IPS DF 4.7 (cell line): ENCODE measurements at regions not wholly inside any gene's neighbourhood (a gene's known extent, or its start where the extent isn't known, plus 50 kb on each side); places are given as distances from the start of the nearest gene placed in this dataset.

Source experiments
- DNase-seq: peaks from one replicate; pipeline ENCODE4 v3.0.0-alpha.2; 2013; ENCODE audit warnings: low spot score; ENCODE audit errors: extremely low read depth

DNA sequence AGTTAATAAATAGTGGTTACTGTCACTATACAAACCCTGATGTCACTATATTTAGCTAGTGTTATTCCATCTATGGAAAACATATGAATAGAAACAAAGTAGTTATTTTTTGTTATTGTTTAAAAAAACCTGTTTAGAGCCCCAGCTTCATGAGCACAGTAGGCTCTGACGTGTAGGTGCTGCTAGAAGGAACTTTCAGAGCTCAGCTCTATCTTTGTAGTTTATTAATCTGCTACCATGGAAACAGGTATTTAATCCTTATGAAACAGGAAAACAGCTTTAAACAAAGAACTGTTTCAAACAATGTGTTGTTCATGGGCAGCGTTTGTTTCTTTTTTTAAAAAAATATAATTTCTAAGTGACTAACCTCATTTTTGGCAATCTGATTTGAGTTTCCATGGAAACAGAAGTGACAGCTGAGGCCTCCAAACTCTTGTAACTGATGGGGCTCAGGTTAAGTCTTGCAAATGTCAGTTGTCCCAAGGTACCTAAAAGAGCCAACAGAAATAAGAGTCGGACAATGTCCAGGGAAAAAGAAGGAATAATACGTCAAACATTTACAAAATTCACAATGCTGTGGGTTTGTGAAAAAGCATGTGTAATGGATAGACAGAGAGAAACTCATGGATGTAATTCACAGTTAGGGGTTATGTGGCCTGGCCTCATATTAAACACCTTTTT, 162.0 kb upstream of the C21orf91 start:
- no peak for DNase-seq

DNA sequence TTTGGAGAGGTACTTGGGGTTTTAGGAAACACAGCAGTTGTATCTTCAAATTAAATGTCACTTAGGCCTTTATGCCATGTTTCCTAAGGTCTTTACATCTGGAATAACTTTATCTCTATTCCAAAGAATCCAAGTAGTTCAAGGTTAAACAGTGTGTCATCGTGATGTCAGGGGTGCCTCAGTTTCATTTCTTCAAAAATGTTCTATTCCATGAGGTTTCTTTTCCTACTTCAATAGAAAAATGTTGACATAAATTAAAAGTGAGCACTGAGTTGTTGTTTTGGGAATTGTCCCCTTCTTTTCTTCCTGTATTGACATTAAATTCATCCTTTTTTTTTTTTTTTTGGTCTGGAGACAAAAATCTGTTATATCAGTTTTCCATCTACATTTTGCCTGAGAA, 160.6 kb upstream of the C21orf91 start:
- DNase-seq, result no peak

DNA sequence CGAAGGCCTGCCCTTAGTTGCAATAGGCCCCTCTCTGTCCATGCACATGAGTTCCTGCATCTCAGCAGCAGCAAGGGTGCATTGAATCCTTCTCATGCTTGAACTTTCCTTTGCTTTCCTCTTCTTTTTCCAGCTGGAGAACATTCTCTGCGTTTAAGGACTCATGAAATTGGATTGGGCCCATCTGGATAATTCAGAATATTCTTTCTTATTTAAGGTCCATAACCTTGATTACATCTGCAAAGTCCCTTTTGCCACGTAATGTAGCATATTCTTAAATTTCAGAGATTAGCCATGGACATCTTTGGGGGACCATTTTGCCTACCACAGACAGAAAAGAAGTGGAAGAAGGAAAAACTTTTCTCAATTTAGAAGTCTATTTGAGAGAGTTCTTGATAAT, 159.7 kb upstream of the C21orf91 start:
- DNase-seq, result no peak

DNA sequence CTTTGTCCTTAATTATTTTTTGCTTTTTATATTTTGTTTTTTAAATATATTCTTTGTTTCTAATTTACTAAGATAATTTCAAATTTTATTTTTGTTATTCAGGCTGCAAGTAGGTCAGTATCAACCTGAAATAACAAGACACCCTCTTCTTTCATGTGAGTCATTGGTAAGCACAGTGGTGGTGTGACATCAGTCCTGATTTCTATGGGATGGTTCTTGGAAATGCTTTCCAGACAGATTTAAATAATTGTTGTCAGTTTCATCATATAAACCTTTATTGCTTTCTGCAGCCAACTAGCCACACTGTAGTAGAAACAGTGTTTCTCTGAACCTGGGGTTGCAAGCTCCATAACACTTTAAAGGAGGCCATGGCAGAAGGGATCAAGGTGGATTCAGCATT, 157.5 kb upstream of the C21orf91 start:
- DNase-seq, result no peak

DNA sequence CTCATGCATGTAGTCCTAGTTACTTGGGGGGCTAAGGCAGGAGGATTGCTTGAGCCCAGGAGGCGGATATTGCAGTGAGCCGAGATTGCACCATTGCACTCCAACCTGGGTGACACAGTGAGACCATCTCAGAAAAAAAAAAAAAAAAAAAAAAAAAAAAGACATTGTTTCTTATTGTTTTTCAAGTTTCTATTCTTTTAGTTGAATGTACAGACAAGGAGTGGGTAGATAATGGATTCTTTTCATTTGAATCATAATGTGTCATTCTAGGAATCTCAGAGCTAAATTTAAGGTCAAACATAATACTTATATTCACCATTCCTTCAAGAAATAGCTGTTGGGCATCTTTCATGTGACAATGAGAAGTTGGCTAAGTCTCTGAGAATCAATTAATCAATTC, 157.0 kb upstream of the C21orf91 start:
- DNase-seq, result no peak

DNA sequence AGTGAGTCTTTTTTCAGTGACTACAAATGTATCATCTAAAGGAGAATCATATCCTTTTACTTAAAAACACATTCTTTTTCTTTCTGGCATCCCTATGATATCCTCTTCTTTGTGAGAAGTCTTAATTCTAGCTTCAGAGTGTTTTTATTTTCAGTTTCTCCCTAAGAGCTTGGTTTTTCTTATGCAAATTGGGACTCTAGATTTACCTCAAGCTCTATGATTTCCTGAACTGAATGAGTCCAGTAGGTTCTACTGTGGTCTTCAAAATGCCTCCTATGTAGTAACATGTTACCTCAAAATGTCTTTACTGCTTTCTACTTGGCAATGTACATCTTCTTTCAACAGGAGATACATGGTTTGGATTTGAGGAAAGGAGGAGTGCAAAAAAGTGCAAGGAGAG, 148.2 kb upstream of the C21orf91 start:
- DNase-seq, result no peak

DNA sequence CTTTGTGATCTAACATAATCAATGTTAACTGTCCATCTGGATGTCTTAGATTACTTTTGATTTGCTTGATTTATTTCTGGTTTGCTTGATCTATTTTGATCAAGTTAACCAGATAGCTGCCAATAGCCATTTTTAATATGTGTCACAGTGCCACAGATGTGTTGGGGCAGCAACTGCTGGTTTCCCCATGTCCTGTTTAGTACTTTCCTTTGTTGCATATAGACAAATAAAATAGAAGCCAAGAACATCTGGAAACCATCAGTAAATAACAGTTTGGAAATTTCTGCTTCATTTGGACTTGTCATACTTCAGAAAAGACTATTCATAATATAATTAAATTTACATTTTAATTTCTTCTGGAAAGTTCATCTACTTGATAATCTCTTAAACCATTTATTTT, 145.6 kb upstream of the C21orf91 start:
- no peak for DNase-seq

DNA sequence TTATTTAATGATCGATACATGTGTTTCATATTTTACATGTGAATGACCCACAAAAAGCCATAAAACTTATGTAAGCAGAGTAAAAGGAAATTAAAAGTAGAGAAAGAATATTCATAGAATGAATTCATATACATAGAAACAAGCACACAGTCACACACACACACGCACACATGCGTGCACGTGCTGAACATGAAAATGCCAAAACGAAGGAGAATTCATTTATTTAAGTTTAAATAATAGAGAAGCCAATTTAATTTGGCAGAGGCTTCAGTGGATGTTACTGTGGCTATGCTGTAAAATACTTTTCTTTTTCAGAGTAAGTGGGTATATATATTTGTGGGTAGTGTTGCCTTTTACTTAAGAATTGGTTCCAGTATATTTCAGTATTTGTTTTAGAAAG, 145.0 kb upstream of the C21orf91 start:
- DNase-seq, result no peak

DNA sequence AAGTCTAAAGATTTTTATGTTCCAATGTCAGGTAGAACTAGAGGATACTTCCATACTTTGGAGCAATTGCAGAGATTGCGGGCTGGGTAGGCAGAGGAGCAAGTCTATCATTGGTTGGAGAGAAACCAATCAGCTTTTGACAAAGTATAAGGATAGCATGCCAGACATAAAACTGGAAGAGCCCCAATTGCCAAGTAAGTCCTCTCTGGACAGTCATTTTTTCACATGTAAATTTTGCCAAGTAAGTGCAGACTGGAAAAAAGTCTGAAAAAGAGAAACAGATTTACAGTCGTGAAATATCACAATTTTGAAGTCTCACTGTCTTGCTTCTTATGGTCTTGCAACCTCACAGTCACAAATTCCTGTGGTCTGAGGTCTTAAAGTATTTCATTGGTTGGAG, 131.4 kb upstream of the C21orf91 start:
- DNase-seq, result no peak

DNA sequence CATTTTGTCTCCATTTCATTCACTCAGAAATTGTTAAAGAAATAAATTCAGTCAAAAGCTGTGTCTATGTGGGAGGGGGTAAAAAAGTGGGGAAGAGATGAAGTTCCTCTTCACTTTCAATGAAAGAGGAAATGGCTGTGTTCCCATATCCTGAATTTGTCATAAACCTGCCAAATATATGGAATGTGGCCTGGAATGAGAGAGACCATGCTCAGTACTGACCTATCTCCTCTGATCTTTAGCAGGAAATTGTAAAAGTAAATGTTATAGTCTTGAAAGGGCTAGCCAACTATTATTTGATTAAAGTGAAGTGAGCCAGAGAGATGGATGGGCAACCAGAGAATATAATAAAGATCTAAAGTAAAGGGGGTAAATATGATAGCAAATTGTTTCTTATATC, 130.3 kb upstream of the C21orf91 start:
- DNase-seq, result no peak

DNA sequence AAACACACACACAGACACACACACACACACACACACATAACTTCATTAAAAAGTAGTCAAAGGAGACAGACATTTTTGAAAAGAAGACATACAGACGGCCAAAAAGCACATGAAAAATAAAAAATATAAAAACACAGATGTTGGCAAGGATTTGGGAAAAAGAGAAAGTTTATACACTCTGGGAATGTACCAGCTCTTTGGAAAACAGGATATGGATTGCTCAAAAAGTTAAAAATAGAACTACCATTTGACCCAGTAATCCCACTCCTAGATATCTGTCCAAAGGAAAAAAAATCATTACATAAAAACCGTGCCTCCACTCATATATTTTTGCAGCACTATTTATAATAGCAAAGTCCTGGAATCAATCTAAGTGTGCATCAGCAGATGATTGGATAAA, 128.4 kb upstream of the C21orf91 start:
- no peak for DNase-seq

DNA sequence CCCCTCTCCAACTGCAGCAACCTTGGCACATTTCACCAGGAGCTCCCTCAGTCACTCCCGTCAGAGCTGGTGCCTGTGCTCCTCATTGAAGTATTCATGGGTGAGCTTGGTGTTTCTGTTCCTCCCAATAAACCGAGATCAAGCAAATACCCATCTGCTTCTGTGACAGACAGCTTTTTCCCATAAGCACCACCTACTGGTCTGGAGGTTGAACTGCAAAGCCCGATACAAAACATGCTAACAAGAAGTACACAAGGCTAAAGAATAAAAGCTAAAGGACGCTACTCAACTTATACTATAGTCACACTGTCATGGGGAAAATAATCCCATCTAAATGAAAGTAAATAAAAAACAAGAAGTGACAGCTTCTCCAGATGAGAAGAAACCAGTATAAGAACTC, 111.9 kb upstream of the C21orf91 start:
- no peak for DNase-seq

DNA sequence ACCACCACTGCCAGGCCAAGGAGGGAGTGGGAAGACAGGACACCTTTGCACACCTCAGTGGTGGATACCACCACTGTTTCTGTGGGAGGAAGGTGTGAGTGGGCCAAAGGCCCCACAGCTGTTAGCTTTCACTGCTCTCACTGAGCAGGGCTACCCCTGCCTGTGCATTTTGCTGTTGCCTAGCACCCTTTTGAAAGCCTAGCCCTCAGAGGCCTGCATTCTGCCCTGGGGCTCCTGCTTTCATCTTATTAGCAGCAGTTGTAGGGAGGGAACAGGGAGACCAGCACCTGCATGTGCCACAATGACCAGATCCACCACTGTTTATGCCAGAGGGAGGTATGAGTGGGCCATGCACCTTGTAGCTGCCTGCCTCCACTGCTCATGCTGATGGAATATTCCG, 110.9 kb upstream of the C21orf91 start:
- DNase-seq, result no peak

DNA sequence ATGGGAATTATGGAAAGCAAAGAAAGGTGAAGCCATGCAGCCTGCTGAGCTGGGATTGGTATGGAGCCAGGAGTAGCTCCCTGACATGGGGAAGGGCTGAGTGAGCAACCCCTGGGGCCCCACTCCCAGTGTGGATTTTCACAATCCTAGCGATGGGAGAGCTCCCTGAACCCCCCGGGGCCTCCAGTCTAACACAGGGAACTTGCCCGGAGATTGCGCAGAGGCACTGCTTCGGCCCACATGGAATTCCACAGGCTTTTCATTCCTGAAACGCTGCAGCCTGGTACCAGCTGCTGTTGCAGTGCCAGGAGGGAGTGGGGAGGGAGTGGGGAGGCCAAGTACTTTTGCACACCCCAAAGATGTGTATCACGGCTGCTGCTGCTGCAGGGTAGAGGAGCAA, 110.4 kb upstream of the C21orf91 start:
- DNase-seq, result no peak

DNA sequence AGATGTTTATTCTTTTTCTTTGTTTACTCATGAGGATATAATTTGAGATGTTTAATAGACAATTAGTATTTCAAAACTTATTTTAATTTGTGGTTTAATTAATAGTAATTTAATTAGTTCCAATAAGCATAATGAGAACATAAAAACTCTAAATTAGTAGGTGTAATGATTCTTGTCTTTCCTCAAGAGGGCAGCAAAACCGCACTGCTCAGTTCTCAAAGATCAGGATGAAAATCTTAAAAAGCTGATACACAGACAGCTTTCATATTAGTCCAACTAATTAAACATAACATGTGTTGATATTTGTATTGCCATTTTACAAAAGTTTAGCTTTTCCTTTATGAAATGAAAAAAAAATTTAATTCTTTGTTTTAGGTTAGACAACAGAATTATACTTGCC, 106.7 kb upstream of the C21orf91 start:
- no peak for DNase-seq

DNA sequence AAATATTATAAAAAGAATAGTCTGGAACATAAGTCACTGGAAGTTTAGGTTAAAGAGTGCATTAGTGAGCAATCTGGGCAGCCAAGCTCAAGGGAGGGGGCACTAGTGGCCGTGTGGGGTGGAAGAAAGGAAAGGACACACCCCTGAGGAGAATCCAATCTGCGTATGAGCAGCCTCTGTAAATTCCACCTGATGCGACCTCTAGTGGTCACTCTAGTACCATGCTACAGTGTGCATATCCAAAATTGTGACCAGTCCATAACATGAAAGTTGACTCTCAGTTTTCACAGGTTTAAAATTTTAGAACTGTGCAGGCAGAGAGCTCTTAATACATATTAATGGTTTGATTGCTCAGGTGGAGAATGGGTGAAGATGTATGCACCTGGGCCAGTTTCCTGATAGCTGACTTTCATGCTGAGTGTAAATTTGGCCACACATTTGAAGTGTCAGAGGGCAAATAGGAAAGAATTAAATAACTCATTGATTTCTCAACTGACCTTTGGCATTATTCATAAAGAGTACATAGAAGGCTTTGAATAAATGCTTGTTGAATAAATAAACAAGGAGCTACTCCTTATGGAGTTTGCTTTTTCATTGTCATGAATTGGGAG, 105.9 kb upstream of the C21orf91 start:
- DNase-seq, result no peak

DNA sequence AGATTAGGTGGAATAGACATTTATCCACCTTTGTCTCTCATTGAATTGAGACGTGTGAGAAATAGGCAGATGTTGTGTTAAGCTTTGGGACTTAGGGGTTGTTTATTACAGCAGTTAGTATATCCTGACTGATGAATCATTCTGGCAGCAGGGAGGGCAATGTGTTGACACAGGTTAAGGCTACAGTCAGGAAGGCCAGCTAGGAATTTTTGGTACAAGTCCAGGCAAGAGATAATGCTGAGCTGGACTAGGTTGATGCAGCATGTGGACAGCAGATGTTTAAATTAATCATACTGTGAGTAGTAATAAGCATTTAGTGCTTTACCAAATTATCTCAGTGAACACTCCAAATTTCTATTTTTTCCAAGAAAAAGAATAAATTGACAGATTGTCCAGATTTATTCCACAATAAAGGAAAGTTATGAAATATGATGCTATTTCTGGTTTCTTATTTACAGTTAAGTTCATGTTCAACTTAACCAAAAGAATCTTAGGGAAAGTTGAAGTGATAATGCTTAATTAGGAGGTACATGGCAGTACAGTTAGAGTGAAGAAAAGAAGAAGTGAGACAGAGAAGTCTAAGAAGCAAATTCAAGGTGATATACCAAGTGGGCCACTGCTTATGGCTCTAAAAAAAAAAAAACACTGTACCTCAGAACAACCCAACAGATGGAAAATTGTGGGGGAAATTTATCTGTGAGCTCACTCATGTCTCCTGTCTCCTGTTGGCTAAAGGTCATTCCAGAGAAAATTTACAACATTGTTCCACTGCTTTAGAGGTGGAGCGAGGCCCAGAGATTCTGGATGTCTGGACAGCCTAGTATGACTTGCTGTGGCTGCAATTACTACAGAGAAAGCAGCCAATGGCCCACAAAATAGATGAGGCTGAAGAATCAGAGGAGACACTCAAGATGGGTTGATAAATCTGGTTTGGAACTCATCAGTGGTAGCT, 102.7 kb upstream of the C21orf91 start:
- DNase-seq, result no peak

DNA sequence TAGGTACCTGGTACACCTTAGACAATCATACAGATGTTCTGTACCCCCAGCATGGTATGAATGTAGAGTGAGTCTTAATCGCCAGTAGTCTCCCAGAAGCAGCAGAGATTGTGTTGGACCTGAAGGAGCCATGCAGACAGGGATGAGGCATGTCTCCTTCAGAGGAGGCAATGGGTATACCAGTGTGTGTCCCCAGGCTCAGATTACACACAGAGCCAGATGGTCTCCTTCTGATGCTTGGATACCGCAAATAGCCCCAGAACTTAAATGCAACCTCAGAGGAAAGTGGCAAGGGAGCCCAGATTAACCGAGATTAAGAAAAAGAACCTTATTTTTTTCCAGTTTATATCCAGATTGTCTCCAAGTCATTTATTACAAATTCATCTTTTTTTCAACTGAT, 96.8 kb upstream of the C21orf91 start:
- DNase-seq, result no peak

DNA sequence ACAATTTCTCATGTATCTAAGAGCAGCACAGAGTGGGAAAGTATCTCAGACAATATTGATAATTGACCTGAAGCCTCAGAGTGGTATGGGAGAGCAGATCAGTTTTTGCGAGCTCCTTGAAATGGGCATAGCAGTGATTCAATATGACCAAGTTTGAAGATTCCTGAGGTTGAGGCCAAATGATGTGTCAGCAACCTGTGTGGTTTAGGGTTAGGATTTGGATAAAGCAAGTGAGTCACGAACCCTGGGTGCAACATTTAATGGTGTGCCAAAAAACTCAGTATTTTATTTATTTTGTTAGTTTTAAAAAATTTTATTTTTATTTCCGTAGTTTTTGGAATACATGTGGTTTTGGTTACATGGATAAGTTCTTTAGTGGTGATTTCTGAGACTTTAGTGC, 92.5 kb upstream of the C21orf91 start:
- no peak for DNase-seq

DNA sequence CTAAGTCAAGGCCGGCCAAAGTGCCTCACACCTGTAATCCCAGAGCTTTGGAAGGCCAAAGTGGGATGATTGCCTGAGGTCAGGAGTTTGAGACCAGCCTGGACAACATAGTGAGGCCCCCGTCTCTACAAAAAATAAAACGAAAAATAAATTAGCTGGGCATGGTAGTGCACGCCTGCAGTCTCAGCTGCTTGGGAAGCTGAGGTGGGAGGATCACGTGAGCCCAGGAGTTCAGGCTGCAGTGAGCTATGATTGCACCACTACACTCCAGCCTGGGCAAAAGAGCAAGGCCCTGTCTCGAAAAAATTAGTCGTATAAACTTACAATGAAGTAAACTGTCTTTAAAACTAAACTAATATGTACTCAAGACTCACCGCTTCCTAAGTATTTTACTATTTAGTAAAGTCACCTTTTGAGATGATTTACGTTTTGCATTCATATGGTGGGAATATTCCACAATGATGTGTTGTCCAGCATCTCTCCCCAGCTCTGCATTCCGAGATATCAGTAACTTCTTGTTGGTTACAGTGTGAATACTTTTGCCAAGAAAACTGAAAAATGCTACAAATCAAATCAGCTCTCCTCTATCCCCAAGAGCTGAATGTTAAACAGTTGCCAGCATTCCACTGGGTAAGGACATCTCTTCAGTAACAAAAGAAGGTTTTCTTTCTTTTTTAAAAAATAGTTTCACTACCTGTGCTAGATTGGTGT, 84.9 kb upstream of the C21orf91 start:
- DNase-seq, result no peak

DNA sequence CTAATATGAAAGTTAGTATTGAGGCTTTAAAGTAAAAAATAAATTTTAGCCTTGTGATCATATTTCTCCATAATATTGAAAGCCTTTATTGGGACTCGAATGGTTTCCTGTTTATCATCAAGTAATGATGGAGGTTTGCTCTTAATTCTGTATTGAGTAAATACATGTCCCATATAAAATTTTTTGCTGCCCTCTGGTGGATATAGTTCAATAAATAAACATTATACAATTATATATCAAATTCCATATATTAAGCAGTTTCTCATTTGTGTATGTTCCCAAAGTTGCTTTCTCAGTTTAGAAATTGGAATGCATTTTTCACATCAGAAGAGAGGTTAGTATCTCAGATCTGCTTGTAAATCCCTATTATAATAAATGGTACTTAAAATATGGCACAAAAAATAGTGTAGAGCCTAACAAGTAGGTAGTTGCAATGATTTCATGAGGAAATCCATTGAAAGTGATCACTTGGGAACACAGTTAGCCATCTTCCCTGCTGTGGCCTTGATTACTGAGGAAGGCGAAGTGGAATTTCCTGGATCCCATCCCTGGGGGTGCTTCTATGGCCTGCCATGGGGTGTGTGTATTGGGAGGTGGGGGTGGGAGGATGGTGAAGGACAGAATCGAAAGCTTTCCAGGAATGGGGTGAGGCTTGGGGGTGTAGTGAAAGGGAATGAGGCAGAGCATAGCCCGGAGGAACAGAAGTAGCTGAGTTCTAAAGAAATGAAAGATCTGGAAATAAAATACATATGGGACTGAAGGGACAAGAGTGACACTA, 84.1 kb upstream of the C21orf91 start:
- DNase-seq, result no peak
